Brain pericyte (primary cell): ENCODE measurements at regions not wholly inside any gene's neighbourhood (a gene's known extent, or its start where the extent isn't known, plus 50 kb on each side); places are given as distances from the start of the nearest gene placed in this dataset.

Experiments used
- DNase-seq: peaks from one replicate; pipeline ENCODE4 v3.0.0-alpha.2; 2012; ENCODE audit warnings: low read depth, low spot score

DNA sequence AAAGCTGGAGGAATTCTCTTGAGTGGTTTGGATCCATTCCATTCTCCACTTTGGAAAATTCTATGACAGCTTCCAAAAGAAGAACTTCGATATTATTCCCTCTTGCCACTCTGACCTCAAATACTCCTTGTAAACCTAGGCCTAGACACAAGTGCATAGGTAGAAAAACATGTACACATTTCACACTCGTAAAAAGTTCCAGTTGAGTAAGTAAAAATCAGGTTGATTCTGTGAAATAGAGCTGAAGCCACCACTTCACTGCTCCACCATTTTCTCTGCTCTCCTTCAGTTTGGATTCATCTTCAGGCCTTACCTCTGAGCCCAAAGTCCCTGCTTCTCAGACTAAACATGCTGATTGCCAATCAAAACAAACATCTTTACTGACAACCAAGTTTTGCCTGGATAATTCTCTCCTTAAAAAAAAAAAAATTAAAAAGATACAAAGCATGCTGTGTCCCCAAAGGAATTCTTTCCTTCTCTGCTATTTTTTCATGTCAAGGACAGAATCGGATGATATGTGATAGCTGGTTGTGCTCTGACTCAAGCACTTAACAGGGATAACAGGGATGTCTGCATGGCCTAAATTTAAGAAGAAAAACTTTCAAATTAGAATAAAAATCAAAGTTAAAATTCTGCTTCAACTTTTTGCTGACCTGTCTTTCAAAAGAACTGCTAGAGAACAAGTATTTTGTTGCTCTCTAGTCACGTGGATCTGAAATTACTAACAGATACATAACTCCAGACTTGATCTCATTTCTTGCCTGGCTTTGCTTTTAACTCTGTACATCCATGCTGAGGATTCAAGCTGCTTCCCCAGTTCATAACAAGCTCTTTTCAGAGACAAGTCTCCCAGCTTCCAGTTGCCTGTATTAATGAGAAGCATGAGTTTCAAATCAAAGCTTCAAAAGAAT lies 420.9 kb upstream of the INTU start:
- no peak for DNase-seq

DNA sequence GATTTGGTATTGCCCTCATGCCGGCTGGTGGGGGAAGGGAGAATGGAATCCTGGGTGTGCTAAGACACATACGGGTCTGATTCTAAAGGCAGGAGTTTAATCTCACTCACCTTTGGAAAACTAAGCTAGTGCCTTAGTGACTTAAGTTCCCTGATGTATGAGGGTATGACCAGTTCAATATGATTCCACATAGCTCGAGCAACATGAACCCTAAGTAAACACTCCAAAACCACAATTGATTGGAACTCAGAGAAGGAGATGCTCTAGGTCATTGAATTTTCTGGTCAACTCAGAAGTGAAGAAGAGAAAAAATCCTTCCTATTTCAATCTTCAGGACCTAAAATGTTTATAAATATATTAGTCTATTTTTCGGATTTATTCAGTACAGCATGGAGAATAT lies 420.1 kb upstream of the INTU start:
- no peak for DNase-seq

DNA sequence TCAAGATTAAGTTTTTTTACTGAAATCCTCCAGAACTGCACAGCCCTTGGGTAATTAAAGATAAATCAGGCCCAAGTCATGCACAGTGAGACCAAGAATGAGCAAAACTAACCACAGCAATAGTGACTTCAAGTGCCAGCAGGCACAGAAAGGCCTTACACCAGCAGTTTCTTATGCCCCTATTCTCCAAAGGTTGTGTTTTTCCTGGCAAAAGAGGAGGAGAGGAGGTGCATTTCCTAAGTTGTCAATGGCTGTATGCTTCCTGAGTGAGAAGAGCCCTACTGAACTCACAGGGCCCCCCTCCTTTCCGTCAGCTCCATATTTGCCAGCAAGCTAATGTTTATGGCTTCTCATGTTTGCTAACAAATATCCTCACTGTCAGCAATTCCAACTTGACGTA lies 418.7 kb upstream of the INTU start:
- peak; percentile 33 for DNase-seq

DNA sequence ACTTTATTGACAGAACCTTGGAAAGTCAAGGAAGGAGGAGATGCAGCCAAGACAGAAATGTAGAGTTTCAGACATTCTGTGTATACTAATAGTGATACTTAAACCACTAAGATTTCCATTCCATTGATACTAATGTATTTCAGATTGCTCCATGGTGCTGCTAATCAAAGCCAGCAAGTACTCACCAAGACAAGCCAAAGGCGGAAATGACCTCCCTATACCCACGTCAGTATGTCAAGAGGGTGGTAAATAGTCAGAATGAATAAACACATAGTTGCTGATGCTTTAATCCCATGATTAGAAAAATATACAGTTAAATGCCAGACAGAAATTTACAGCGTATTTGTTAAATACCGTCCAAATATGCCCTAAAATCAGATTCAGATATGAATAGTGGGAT lies 417.8 kb upstream of the INTU start:
- no peak for DNase-seq

DNA sequence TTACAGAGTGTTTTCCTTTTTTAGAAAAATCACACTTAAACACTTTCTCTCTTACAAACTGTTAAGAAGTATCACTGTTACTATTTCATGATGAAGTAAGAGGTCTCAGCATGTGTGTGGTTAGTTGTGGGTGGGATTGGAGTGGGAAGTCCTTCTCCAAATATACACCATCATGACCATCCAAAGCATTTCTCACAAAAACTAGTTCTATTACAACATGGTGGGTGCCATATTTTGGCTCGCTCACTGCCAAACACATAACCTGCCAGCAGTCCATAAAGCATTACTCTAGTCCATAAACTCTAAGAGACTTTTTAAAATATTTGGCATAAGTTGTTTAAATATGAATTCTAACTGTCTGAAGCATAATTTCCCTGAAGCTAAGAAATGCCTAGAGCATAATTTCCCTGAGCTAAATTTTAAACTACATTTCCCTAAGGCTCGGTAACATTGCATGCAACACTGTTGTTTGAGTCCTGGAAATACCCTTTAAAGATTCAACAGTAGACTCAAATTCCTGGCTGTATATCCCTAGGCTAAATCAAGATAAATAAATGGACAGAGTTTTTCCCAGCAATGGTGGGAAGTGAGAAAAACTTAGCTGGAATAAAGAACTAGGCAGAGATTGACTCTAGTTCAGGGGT lies 415.0 kb upstream of the INTU start:
- DNase-seq: no peak

DNA sequence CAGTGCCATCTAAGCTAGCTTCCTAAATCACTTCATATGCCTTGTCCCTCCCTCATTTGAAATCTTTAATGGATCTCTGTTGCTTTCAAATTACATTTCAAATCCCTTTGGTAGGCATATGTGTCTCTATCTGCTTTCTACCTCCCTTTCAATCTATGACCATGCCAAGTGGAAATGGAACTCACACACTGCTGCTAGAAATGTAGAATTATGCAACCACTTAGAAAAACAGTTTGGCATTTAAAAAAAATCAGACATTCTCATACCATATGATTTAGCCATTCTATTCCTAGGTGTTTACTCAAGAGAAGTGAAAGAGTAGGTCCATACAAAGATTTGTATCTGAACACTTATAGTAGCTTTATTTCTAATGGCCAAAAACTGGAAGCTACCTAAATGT lies 413.5 kb upstream of the INTU start:
- no peak for DNase-seq

DNA sequence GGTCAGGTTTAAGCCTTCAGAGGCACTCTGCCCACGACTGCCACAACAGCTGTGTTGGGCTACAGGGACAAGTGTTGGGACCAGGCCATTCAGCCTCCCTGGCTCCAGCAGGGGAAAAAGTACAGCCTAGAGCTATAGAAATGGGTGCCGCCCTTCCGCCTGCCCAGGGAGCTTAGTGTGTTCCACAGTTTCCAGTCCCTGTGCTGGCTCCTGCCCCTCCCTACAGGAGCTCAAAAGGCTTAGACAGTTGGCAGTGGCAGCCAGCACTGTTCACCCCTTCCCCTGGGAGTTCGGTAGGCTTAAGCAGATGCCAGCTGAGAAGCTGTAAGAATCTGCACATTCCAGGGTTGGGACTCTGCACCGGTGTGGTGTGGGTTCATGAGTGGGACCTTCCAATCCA lies 408.2 kb upstream of the INTU start:
- DNase-seq: no peak

DNA sequence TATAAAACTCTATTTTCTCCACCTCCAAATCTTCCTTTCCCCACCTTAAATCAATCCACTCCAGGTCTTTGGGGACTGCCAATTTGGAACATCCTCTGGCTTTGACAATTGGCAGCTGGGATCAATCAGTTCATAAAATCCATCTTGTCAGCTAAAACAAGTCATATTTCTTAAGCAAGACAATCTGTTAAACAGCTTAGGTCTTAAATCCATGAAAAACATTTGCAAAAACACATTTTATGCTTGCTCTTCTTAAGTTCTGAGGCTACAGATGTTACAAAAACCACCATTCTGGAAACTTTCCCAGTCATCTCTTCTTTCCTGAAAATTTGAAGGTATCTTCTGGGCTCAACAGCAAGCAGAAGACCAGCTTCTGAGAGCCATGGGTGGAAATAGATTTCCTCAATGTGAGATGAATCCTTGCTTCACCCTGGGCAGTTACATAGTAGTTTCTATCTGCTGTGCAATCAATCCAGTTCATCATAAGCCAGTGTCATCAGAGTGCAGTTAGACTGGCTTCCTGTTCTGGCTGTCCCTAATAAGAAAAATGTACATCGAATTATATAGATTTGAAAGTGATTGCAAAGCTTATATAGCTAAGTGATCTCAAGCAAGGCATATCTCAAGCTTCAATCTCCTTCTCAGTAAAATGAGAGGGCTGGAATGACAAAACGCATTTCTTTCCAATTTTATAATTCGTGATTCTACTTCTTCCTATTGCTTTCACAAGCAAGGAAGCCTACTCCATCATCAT lies 402.7 kb upstream of the INTU start:
- DNase-seq: no peak

DNA sequence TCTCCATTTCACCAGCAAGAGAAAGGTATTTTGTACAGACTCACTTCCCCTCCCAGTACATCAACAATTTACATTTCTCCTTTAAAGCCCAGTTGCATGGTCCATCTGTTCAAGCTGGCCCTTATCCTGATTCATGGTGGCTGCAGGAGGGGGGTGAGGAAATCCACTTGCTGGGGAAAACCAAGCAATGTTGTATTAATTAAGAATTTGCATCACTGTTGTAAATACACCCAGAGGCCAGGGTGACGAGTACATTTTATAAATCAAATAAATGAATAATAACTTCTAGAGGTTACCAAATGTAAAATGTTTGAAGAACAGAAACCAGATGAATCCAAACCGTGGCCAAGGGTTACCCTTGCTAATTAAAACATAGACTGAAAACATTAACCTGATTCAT lies 395.9 kb upstream of the INTU start:
- no peak for DNase-seq

DNA sequence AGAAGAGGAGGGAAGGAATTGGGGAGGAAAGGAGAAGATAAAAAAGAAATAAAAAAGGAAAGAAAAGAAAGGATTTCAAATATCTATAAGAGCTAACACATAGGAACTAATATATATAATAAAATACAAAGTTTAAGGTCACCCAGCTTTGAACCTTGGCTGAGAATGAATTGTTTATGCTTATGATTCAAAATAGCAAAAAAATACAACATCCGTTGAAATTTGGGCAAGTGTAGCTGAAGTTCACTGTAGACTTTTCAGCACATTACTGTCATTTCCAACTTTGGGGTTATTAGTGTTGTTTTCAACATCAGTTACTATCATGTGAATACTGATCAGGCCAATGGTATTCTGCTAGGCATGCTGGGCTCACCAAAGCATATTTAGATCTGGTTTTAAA lies 395.2 kb upstream of the INTU start:
- DNase-seq: no peak

DNA sequence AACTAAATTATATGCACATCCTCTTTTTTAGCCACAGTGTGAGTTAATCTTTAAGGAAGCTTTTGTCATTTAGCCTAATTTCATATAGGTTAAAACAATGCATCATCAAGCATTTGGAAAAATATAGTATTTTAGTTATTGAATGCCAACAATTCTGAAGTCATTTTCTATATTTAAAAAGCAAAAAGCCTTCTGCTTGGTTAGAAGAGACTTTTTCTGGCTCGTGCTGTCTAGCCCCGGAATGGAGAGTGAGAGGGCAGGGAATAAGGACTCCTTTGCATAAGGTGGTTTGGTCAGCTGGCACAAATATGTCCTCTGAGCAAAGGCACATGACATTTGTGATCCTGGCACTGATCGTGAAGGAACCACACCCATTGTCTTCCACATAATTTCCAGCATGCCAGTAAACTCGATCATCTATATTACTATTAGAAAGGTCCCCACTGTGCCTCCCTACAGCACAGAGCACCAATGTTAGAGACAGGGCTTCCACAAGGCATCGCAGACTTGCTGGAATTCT lies 393.7 kb upstream of the INTU start:
- DNase-seq: no peak

DNA sequence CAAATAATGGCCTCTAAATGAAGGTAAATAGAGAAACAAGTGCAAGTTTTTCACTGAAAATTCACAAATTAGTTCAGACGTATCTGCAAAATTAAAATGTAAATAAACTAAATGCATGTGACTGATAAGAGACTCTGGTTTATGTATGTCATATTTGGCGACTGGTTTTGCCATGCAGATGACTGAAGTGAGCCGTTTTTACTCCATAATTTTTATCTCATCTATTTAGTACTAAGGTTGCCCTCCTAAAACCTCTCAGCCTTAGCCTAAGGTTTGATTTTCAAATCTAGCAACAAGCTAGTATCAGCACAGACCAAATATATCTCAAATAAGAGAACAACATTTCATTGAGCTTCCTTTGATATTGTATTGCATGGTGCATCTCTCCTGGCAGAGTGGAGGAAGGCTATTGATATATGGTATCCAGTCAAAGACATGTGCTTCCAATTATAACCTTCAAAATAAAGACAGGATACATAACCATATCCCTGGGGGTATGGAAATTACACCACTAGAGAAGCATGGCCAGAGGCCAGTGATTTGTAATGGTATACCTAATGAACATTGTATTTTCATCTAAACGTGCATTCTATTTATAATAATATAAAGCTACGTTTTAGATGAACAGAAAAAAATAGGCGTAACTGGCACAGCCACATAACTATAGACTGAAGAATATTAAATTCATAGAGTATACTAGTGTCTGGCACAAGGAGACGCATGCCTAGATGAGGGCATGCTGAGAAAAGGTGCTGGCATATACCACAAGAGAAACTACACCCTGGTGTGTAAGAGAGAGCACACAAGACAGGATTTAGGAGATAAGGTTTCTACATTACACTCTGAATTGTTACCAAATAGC lies 392.6 kb upstream of the INTU start:
- no peak for DNase-seq

DNA sequence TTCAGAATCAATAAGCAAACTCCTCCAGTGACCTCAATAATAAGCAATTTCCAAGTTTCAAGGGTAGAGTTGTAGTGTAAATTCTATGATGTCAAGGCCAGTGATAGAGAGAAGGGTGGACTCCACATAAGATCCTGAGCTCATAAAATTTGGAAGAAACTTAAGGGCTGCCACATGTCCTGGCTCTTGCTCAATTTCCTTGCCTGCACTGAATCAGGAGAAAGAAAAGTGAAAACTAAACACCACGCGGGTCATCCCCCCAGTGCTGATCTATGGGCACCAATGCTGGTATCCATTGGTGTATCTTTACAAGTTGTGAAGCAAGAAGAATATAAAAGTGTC lies 392.0 kb upstream of the INTU start:
- no peak for DNase-seq

DNA sequence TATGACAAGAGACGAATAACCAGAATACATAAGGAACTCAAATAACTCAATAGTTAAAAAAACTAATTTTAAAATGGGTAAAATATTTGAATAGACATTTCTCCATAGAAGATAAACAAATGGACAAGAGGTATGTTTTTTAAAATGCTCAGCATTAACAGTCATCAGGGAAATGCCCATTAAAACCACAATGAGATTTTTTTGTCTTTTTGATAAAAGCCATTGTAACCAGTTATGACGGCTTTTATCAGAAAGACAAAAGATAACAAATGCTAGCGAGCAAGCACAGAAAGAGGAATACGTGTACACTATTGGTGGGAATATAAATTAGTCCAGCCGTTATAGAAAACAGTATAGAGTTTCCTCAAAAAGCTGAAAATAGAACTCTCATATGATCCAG lies 388.2 kb upstream of the INTU start:
- DNase-seq: no peak

DNA sequence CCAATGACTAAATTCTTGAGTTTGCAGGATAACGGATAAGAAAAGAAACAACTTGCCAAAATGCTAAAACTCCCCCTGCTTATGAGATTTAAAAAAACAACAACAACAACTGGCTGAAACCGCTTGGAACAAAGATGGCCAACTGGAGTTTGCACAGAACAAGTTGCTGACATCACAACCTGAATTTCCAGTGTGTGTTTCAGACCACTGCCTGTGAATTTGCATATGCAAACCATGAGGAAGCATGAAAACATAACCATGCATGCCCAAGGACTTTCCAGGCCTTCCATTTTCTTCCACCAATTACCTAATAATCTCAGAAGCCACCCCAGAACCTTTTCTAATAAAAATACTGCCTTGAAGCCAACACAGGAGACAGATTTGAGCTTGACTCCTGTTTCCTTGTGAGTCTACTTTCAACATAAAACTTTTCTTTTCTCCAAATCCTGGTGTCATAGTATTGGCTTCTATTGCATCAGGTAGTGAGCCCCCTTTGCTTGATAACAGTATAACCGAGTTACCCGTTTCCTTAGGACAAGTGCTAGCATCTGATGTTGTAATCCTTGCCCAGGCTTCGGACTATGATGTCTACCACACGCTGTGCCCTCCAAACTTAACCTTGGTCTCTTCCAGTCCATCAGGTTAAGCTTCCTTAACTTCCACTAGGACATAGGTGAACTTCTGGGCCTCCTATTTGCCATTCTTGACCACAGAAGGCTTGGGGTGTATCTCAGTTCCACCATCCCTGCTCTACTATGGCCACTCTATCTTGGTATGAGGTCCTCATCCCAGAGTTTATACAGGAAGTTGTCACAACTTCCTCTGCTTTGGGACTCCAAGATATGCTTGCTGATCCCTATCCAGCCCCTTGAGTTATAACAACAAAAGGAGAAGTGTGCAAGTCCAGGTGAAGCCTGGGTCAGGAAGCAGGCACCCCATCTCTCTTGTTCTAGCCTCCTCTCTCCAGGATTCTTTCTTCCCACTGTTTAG lies 385.5 kb upstream of the INTU start:
- DNase-seq: no peak

DNA sequence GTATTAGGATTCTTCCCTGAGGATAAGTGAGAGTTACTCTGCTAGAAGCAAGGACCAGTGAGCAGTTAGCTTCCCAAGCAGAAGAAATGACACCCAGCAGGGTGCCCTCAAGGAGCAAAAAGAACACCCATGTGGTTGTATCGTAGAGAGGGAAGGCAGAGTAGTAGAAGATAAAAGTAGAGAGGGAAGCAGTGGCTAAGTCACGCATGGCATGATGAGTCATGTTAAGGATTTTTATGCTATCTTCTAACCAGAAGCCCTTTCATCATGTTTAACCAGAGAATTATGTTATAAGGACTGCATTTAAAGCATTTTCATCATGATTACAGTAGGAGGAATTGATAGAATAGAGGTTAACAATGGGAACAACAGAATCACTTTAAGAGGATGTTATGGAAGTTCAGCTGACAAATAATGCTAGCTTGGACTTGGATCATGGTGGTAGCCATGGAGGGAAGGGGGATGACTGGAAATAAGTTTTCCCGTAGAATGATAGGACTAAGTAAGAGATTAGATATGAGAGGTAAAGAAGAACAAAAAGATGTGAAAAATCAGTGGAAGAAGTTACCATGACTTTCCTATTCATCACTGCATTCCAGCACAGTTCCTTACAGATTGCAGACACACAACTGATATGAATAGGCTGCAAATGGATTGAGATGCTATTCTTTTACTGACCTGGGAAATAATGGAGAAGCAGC lies 383.5 kb upstream of the INTU start:
- no peak for DNase-seq

DNA sequence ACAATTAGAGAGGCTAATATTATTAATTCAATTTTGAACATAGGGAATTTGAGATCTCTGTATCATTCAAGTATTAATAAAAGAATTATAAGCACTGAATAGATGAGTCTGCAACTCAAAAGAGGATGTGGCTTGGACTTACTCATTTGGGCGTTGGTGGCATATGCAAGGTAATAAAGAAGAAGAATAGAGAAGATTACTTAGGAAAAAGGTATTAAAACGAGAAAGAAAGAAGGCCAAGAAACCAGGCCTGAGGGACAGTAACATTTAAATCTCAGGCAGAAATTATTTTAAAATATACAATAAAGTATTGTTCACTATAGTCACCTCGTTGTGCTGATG lies 383.0 kb upstream of the INTU start:
- DNase-seq: no peak

DNA sequence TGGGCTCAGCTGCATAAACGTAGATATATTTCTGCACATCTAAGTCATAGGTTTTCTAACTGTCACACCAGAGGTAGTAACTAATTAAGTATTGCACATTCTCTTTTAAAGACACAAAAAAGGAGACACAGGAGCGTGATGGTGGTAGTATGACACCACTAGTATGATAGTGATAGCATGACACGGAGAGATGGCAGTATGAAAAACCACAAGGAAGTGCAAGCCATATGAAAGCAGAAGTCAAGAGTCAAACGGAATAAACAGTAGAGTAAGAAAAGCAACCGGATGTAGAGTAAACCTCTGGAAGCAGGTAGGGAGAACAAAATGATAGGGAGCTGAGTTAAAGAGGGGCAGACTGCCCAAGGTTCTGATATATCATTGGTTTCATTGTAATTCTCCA lies 382.2 kb upstream of the INTU start:
- no peak for DNase-seq

DNA sequence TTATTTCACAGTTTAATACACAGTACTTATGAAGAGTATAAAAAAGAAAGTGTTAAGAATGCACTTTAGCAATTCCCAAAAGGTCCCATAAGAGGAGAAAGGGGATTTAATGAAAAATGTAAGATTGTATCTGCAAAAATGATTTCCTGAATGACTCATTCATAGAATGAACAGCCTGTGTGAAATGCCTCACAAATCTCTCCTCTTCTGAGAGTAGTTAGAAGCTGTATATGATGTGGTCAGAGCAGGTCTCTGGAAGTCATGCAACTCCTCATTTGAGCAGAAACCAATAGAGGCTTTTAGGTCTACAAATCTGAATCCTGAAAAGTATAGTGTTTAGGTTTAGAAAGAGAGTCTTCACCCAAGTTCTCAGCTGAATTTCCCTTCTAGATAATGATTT lies 381.3 kb upstream of the INTU start:
- no peak for DNase-seq

DNA sequence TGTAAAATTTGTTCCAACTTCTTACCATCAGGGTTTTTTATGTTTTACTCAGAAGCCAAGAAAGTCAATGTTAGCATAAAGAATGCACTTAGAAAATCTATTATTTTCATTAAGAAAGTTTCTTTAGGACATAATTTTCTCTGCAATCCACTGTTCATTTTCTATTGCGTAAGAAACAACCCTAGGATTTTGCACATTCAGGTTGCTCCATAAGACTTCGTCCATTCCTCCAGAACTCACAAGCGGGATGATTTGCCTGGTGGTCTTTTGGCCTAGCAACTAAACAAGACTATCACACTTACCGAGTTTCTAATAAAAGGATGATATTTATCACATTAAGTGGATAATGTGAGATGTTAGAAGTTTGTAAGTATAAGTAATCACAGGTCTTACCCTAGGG lies 376.3 kb upstream of the INTU start:
- DNase-seq: no peak
